ENCODE measurements at regions not wholly inside any gene's neighbourhood (a gene's known extent, or its start where the extent isn't known, plus 50 kb on each side); places are given as distances from the start of the nearest gene placed in this dataset.

DNA sequence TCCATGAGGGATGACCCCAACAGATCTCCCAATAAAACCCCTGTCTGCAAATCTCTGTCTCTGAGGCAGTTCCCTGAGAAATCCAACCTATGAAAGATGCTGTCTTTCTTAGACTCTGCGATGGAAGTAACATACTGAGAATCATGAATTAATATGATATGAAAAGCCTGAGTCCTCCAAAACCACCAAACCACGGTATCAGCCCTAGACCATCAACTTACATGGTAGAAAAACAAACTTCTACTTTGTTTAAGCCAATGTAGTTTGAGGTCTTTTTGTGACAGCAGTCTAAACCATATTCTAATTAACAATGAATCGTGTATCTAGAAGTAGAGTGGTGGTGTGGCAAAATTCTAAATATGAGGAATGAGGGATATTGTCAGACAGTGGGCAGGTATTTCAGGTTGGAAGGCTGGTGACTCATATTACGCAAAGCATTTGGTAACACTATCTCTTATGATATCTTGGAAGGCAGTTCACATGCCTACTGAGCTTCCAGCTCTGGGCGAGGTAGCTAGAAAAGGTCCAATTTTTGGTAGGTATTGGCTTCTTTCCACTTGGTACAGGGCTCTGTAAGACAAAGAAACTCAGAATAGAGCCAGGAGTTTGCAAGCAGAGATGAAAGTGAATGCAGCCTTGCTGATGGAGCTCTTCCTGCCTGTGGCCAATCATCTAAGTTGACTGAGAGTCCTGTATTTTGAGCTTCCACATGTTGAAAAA, 215.8 kb downstream of the ZFP36L2 start:
- intact Hi-C loops (cut with DNase I): loop anchor here in 1 of 10 donors (10.0 kb wide), 1 partner anchor 524 kb away; no protein-coding TSS in a partner anchor
- ATAC-seq: no peak

GRCh38 chr2:43009448-43009847, 217.0 kb downstream of the ZFP36L2 start:
- WGBS, 2 donors: 97 to 99% methylated on average over 5 of the region's 5 CpGs
- intact Hi-C loops (cut with DNase I): no loop called here
- no peak overlapping the region for H3K27ac ChIP-seq
- peaks cover 0 to 29% (median 0%) of the 10 kb centered on the region in 9 donors for H3K4me1 ChIP-seq
- DNase-seq (no peak), ATAC-seq (no peak)
- peaks cover 0 to 9% (median 0%) of the 10 kb centered on the region in 11 donors for H3K9me3 ChIP-seq
- H3K4me3 ChIP-seq: no peak overlapping the region
- no peaks in the 10 kb centered on the region for H3K36me3 ChIP-seq
- TF ChIP-seq CTCF (IDR thresholded peaks at IDR 0.05): no peak
- H3K27me3 ChIP-seq: no peaks in the 10 kb centered on the region

More for the DNA sequence above, 215.8 kb downstream of the ZFP36L2 start:
- no peaks in the 10 kb centered on the region for H3K36me3 ChIP-seq
- H3K27me3 ChIP-seq: no peaks in the 10 kb centered on the region
- TF ChIP-seq CTCF (IDR thresholded peaks at IDR 0.05): no peak
- H3K27ac ChIP-seq: no peak overlapping the region
- peaks cover 0 to 9% (median 0%) of the 10 kb centered on the region in 11 donors for H3K9me3 ChIP-seq
- no peak overlapping the region for H3K4me3 ChIP-seq
- no peak for DNase-seq
- H3K4me1 ChIP-seq: peaks cover 0 to 26% (median 0%) of the 10 kb centered on the region in 9 donors
- 83 to 90% methylated on average over 5 of the region's 5 CpGs for WGBS, 2 donors

DNA sequence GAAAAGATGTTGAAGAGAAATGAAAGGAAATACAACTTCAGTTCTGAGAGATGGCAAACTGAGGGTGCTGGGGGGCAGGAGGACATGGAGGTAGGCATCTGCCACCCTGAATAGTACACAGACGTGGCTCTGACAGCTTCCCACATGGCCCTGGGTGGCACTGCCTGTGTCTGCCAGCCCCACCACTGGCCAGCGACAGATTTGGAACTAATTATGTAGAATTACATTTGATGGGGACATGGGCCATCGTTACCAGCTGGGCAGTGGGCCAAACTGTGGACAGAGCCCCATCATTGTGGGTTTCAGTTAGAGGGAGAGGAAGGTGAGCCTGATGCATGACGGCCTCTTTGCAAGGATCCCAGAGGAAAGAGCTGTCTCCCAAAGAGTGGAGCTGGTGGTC, 216.0 kb upstream of the HAAO start:
- ATAC-seq (no peak), DNase-seq (no peak)
- no peak overlapping the region for H3K4me3 ChIP-seq
- H3K9me3 ChIP-seq: peaks cover 0 to 9% (median 0%) of the 10 kb centered on the region in 11 donors
- H3K27me3 ChIP-seq: no peaks in the 10 kb centered on the region
- H3K36me3 ChIP-seq: no peaks in the 10 kb centered on the region
- peaks cover 0 to 18% (median 0%) of the 10 kb centered on the region in 9 donors for H3K4me1 ChIP-seq
- H3K27ac ChIP-seq: no peak overlapping the region
- 73 to 97% methylated on average over 4 of the region's 4 CpGs for WGBS, 2 donors
- intact Hi-C loops (cut with DNase I): no loop called here
- TF ChIP-seq CTCF (IDR thresholded peaks at IDR 0.05): no peak

DNA sequence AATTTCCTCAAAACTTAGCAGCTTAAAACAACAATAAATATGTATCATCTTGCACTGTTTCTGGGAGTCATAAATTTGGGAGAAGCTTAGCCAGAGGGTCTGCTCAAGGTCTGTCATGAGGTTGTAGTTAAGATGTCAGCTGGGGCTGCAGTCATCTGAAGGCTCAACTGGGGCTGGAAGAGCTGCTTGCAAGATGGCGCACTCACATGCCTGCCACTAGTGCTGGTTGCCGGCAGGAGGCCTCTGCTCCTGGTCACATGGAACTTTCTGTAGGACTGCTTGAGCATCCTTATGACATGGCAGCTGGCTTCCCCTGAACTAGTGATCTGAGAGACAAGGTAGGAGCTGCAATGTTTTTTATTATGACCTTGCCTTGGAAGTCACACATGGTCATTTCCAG, 215.5 kb upstream of the HAAO start:
- no peaks in the 10 kb centered on the region for H3K27me3 ChIP-seq
- peaks cover 0 to 16% (median 0%) of the 10 kb centered on the region in 9 donors for H3K4me1 ChIP-seq
- H3K9me3 ChIP-seq: peaks cover 0 to 9% (median 0%) of the 10 kb centered on the region in 11 donors
- no peaks in the 10 kb centered on the region for H3K36me3 ChIP-seq
- DNase-seq (no peak), ATAC-seq (no peak)
- TF ChIP-seq CTCF (IDR thresholded peaks at IDR 0.05): no peak
- H3K4me3 ChIP-seq: no peak overlapping the region
- WGBS, 2 donors: 64 to 100% methylated on average over 2 of the region's 2 CpGs
- intact Hi-C loops (cut with DNase I): no loop called here
- no peak overlapping the region for H3K27ac ChIP-seq

Data from heart right ventricle (tissue), 16 donors.